Caco-2 (cell line): ENCODE measurements at regions not wholly inside any gene's neighbourhood (a gene's known extent, or its start where the extent isn't known, plus 50 kb on each side); places are given as distances from the start of the nearest gene placed in this dataset.

Experiments
- BruUV-seq: library from RNA; stranded (reverse); fragments of 400-500 nt; replicated peaks from 2 replicates; lab custom pipeline; 2021; lab: Mats Ljungman, UMichigan
- CTCF ChIA-PET: fragments of 300-600 bp; sonication (Branson Sonifier 250); formaldehyde crosslinking; loops from one replicate; lab custom pipeline; 2022; ENCODE audit warnings: antibody characterized with exemption; lab: Charles Lee
- POLR2A ChIA-PET: fragments of 300-600 bp; sonication (Branson Sonifier 250); formaldehyde crosslinking; loops from one replicate; lab custom pipeline; 2022; ENCODE audit warnings: antibody characterized with exemption; lab: Charles Lee
- DNase-seq, 2 experiments: peaks; one replicate each; pipeline versions ENCODE4 v3.0.0 to v3.0.0-alpha.2; 2020 to 2022
- H3K27me3 ChIP-seq: replicated peaks from 2 replicates; pipeline ENCODE4 v1.6.0; 2011; ENCODE audit warnings: low read length; ENCODE audit not compliant: control insufficient read depth, insufficient read depth
- H3K36me3 ChIP-seq: 2 replicates; pipeline ENCODE4 v1.5.1; 2011; ENCODE audit warnings: low read length; ENCODE audit not compliant: control insufficient read depth, insufficient read depth
- H3K4me1 ChIP-seq: fragments of 250-450 bp; sonication (Bioruptor Pico); 2 replicates; pipeline ENCODE4 v1.5.1; 2020; ENCODE audit warnings: mild to moderate bottlenecking
- H3K4me3 ChIP-seq: 2 replicates; pipeline ENCODE4 v1.5.1; 2011; ENCODE audit warnings: low read depth, mild to moderate bottlenecking, control low read depth, low read length
- H3K9me3 ChIP-seq: fragments of 250-450 bp; sonication (Bioruptor Pico); 2 replicates; pipeline ENCODE4 v1.5.1; 2020; ENCODE audit warnings: mild to moderate bottlenecking, moderate library complexity
- H3K27ac Mint-ChIP-seq: one replicate; pipeline ENCODE4 v1.8.0; 2022; ENCODE audit warnings: mixed read lengths; ENCODE audit not compliant: unreplicated experiment
- H3K27me3 Mint-ChIP-seq: one replicate; pipeline ENCODE4 v1.8.0; 2022; ENCODE audit warnings: mixed read lengths; ENCODE audit not compliant: insufficient read depth, unreplicated experiment
- H3K36me3 Mint-ChIP-seq: one replicate; pipeline ENCODE4 v1.8.0; 2022; ENCODE audit warnings: mild to moderate bottlenecking, mixed read lengths; ENCODE audit not compliant: insufficient read depth, unreplicated experiment
- H3K4me1 Mint-ChIP-seq: one replicate; pipeline ENCODE4 v1.8.0; 2022; ENCODE audit warnings: low read depth, mixed read lengths; ENCODE audit not compliant: unreplicated experiment
- H3K4me3 Mint-ChIP-seq: one replicate; pipeline ENCODE4 v1.8.0; 2022; ENCODE audit warnings: mild to moderate bottlenecking, moderate library complexity, mixed read lengths; ENCODE audit not compliant: unreplicated experiment
- H3K9me3 Mint-ChIP-seq: one replicate; pipeline ENCODE4 v1.8.0; 2022; ENCODE audit warnings: mixed read lengths; ENCODE audit not compliant: unreplicated experiment
- intact Hi-C: fragments of 100-400 bp; cut with micrococcal nuclease; formaldehyde crosslinking; loops from one replicate; pipeline ENCODE4 v1.10.0; 2022; ENCODE audit not compliant: unreplicated experiment
- TF ChIP-seq, protein P1 (sequence below), 2 experiments: fragments of 200-600 bp in 1 of 2; IDR thresholded peaks; 1 replicate in 1 of 2; 2 replicates in 1 of 2; pipeline versions ENCODE4 v1.5.1 to v1.8.0; 2011 to 2022; ENCODE audit warnings: antibody characterized with exemption in 1 of 2, control low read depth in 1 of 2, inconsistent platforms in 1 of 2, low read depth in 1 of 2, low read length in 1 of 2, mild to moderate bottlenecking in 1 of 2, moderate library complexity in 1 of 2; ENCODE audit not compliant: insufficient read depth in 1 of 2, severe bottlenecking in 1 of 2, unreplicated experiment in 1 of 2

DNA sequence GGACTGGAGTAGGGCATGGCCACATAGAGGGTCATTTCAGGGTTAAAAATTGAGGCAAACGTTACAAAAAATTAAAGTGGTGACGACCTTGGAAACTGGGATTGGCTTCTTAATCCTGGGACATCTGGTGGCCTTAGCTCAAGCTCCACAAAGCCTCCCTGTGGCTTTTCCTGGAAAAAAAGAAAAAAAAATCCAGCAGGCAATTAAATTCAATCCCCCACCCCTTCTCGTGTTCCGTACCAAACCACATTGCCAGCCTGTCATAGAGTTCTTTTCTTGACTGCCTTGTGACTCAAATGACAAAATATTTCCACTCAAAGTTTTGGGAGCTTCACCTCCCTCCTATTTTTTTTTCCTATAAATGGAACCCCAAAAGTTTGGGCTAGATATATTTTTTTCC is 195.6 kb downstream of the HRH4 start:
- ChIA-PET POLR2A (no interaction called here), CTCF (no interaction called here)

GRCh38 chr18:24656551-24657443 is 196.4 kb downstream of the HRH4 start:
- Mint-ChIP-seq H3K36me3 (peaks cover 6% of the 10 kb centered on the region), H3K27me3 (no peaks in the 10 kb centered on the region), H3K4me1 (no peaks in the 10 kb centered on the region), H3K4me3 (no peak overlapping the region), H3K9me3 (no peaks in the 10 kb centered on the region), H3K27ac (no peak overlapping the region)
- Histone ChIP-seq H3K4me3 (no peak overlapping the region), H3K27me3 (no peaks in the 10 kb centered on the region), H3K36me3 (no peaks in the 10 kb centered on the region), H3K4me1 (no peaks in the 10 kb centered on the region), H3K9me3 (no peaks in the 10 kb centered on the region)
- intact Hi-C loops = no loop called here
- ChIA-PET POLR2A (no interaction called here), CTCF (no interaction called here)
- DNase-seq = no peak
- TF ChIP-seq, protein P1, sequence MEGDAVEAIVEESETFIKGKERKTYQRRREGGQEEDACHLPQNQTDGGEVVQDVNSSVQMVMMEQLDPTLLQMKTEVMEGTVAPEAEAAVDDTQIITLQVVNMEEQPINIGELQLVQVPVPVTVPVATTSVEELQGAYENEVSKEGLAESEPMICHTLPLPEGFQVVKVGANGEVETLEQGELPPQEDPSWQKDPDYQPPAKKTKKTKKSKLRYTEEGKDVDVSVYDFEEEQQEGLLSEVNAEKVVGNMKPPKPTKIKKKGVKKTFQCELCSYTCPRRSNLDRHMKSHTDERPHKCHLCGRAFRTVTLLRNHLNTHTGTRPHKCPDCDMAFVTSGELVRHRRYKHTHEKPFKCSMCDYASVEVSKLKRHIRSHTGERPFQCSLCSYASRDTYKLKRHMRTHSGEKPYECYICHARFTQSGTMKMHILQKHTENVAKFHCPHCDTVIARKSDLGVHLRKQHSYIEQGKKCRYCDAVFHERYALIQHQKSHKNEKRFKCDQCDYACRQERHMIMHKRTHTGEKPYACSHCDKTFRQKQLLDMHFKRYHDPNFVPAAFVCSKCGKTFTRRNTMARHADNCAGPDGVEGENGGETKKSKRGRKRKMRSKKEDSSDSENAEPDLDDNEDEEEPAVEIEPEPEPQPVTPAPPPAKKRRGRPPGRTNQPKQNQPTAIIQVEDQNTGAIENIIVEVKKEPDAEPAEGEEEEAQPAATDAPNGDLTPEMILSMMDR (IDR thresholded peaks at IDR 0.05; ENCODE audit: insufficient read depth in 1 of 2, low read depth in 1 of 2, low read length in 1 of 2, severe bottlenecking in 1 of 2, unreplicated experiment in 1 of 2) = no peak
- BruUV-seq = no TSS peak

More for the DNA sequence above, 195.6 kb downstream of the HRH4 start:
- DNase-seq = no peak
- intact Hi-C loops = no loop called here
- Mint-ChIP-seq H3K4me3 (no peak overlapping the region), H3K27ac (no peak overlapping the region), H3K36me3 (peaks cover 6% of the 10 kb centered on the region), H3K9me3 (no peaks in the 10 kb centered on the region), H3K4me1 (no peaks in the 10 kb centered on the region), H3K27me3 (no peaks in the 10 kb centered on the region)
- Histone ChIP-seq H3K36me3 (no peaks in the 10 kb centered on the region), H3K27me3 (no peaks in the 10 kb centered on the region), H3K4me3 (no peak overlapping the region), H3K9me3 (no peaks in the 10 kb centered on the region), H3K4me1 (no peaks in the 10 kb centered on the region)
- TF ChIP-seq, protein P1 (IDR thresholded peaks at IDR 0.05; ENCODE audit: insufficient read depth in 1 of 2, low read depth in 1 of 2, low read length in 1 of 2, severe bottlenecking in 1 of 2, unreplicated experiment in 1 of 2) = no peak
- BruUV-seq = no TSS peak

DNA sequence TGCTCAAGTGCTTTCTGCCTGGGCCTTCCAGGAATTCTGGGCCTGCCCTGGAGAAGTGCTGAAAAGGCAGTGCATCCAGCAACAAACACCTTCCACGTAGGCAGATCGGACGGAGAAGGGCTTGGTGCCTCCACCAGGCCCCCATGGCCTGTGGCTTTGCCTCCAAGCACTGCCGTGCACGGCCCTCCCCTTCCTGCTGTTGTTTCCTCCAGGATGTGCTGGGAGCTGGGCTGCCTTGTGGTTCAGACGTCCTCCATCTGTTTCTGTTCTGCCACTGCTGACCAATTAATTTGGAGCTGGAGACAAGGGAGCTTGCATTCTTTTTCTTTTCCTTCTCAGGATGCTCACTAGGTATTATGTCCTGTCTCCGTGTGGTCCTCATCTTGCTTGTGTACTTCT is 197.0 kb downstream of the HRH4 start:
- Histone ChIP-seq H3K9me3 (no peaks in the 10 kb centered on the region), H3K36me3 (no peaks in the 10 kb centered on the region), H3K4me3 (no peak overlapping the region), H3K27me3 (no peaks in the 10 kb centered on the region), H3K4me1 (no peaks in the 10 kb centered on the region)
- no peak for DNase-seq
- H3K4me1 Mint-ChIP-seq = no peaks in the 10 kb centered on the region
- ChIA-PET CTCF (no interaction called here), POLR2A (no interaction called here)
- TF ChIP-seq, protein P1 (IDR thresholded peaks at IDR 0.05; ENCODE audit: insufficient read depth in 1 of 2, low read depth in 1 of 2, low read length in 1 of 2, severe bottlenecking in 1 of 2, unreplicated experiment in 1 of 2) = no peak
- H3K4me3 Mint-ChIP-seq = no peak overlapping the region
- intact Hi-C loops = no loop called here
- peaks cover 6% of the 10 kb centered on the region for H3K36me3 Mint-ChIP-seq
- no peaks in the 10 kb centered on the region for H3K9me3 Mint-ChIP-seq
- no peak overlapping the region for H3K27ac Mint-ChIP-seq
- H3K27me3 Mint-ChIP-seq = no peaks in the 10 kb centered on the region
- no TSS peak for BruUV-seq
